ENCODE measurements at regions not wholly inside any gene's neighbourhood (a gene's known extent, or its start where the extent isn't known, plus 50 kb on each side); places are given as distances from the start of the nearest gene placed in this dataset.

DNA sequence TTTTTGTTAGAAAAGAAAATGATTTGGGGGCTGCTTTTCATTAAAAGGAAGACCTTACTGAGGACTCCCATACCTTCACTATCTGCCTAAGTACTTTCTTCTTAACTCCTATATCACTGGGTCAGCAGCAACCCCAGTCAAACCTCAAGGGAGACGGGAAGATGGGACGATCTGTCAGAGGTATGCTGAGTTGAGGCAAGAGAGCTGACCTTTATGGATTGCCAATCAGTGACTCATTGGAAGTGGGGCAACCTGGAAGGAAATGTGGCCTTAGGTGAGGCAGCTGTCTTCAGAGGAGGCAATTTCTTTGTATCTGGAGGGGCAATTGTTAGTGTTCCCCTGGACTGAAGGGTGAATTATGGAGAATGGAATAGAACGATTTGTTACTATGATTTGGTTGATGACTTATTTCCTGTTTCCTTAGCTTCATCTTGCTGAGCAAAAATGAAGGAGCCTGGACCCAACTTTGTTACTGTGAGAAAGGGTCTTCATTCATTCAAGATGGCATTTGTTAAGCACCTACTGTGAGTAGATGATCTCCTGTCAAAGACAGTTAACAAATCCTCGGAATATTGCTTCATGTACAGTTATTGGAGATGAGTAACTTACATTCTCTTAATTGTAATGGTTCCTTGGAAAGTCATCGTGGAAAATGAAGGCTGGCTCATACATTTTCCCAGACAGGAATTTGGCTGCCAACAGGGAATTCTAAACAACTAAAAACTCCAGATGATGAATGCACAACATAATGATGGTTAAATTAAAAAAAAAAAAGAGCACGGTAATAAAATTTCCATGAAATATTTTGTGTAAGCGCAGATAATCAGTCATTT is 134.7 kb upstream of the KCNJ15 start:
- intact Hi-C loops (cut with micrococcal nuclease; ENCODE audit: unreplicated experiment): no loop called here
- DNase-seq (ENCODE audit: low spot score): no peak
- Histone ChIP-seq H4K20me1 (ENCODE audit: insufficient read depth, low read length) (no peaks in the 10 kb centered on the region), H3K79me2 (ENCODE audit: insufficient read depth, low read depth, low read length) (no peaks in the 10 kb centered on the region), H3K4me3 (ENCODE audit: low read depth, low read length, poor library complexity, severe bottlenecking) (no peak overlapping the region), H3K4me2 (ENCODE audit: low read length) (no peak overlapping the region), H3K9me2 (ENCODE audit: insufficient read depth, low read length) (no peaks in the 10 kb centered on the region), H3K9me3 (ENCODE audit: low read length) (no peaks in the 10 kb centered on the region), H3K36me3 (ENCODE audit: insufficient read depth, low read length) (no peaks in the 10 kb centered on the region), H3K4me1 (ENCODE audit: insufficient read depth, low read length, poor library complexity, severe bottlenecking) (no peaks in the 10 kb centered on the region), H3K27ac (ENCODE audit: low read depth, low read length, poor library complexity, severe bottlenecking) (no peak overlapping the region), H2AFZ (ENCODE audit: low read length) (no peak overlapping the region)
- ChIA-PET CTCF (ENCODE audit: unreplicated experiment) (no interaction called here), POLR2A (no interaction called here)
- BruUV-seq (replicated peaks): no TSS peak
- TF ChIP-seq EZH2phosphoT487 (IDR thresholded peaks at IDR 0.05; ENCODE audit: borderline replicate concordance, low read depth, low read length): no peak
- TF ChIP-seq, protein P1, sequence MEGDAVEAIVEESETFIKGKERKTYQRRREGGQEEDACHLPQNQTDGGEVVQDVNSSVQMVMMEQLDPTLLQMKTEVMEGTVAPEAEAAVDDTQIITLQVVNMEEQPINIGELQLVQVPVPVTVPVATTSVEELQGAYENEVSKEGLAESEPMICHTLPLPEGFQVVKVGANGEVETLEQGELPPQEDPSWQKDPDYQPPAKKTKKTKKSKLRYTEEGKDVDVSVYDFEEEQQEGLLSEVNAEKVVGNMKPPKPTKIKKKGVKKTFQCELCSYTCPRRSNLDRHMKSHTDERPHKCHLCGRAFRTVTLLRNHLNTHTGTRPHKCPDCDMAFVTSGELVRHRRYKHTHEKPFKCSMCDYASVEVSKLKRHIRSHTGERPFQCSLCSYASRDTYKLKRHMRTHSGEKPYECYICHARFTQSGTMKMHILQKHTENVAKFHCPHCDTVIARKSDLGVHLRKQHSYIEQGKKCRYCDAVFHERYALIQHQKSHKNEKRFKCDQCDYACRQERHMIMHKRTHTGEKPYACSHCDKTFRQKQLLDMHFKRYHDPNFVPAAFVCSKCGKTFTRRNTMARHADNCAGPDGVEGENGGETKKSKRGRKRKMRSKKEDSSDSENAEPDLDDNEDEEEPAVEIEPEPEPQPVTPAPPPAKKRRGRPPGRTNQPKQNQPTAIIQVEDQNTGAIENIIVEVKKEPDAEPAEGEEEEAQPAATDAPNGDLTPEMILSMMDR (conservative IDR thresholded peaks at IDR 0.05; ENCODE audit: low read length): no peak

DNA sequence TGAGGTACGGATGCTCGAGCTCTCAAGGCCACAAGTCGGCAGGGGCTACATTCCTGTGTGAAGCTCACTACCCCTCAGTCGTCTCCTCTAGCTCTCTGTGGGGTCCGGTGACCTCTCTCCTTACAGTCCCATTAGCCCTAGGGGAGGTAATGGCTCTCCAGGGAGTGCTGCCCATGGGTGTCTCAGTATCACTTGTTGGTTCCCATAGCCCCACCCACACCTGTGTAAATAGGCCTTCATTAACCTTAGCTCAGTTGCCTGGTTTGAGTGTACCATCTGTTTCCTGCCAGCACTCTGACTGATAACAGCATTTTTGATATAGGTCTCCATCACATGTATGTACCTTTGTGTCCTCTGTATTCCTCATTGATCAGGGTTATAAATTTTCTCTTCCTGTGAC is 133.2 kb upstream of the KCNJ15 start:
- Histone ChIP-seq H4K20me1 (ENCODE audit: insufficient read depth, low read length) (no peaks in the 10 kb centered on the region), H3K36me3 (ENCODE audit: insufficient read depth, low read length) (no peaks in the 10 kb centered on the region), H3K4me3 (ENCODE audit: low read depth, low read length, poor library complexity, severe bottlenecking) (no peak overlapping the region), H3K9me3 (ENCODE audit: low read length) (no peaks in the 10 kb centered on the region), H2AFZ (ENCODE audit: low read length) (no peak overlapping the region), H3K79me2 (ENCODE audit: insufficient read depth, low read depth, low read length) (no peaks in the 10 kb centered on the region), H3K9me2 (ENCODE audit: insufficient read depth, low read length) (no peaks in the 10 kb centered on the region), H3K4me1 (ENCODE audit: insufficient read depth, low read length, poor library complexity, severe bottlenecking) (no peaks in the 10 kb centered on the region), H3K4me2 (ENCODE audit: low read length) (no peak overlapping the region), H3K27ac (ENCODE audit: low read depth, low read length, poor library complexity, severe bottlenecking) (no peak overlapping the region)
- ChIA-PET POLR2A (interaction anchor here (0.7 kb wide), 1 partner anchor 20 kb away, joined by 4 read pairs; no protein-coding TSS in a partner anchor), CTCF (ENCODE audit: unreplicated experiment) (interaction anchor here (0.5 kb wide), 1 partner anchor 419 kb away, joined by 3 read pairs; no protein-coding TSS in a partner anchor)
- TF ChIP-seq, protein P1 (conservative IDR thresholded peaks at IDR 0.05; ENCODE audit: low read length): no peak
- TF ChIP-seq EZH2phosphoT487 (IDR thresholded peaks at IDR 0.05; ENCODE audit: borderline replicate concordance, low read depth, low read length): no peak
- BruUV-seq (replicated peaks): no TSS peak
- DNase-seq (ENCODE audit: low spot score): no peak
- intact Hi-C loops (cut with micrococcal nuclease; ENCODE audit: unreplicated experiment): no loop called here

Data from OCI-LY7 (cell line).